GM12878 (cell line): ENCODE measurements at regions not wholly inside any gene's neighbourhood (a gene's known extent, or its start where the extent isn't known, plus 50 kb on each side); places are given as distances from the start of the nearest gene placed in this dataset.

ENCODE experiments used
- ATAC-seq: fragments of 200-7000 bp; cut with Tn5 transposase; 3 replicates; pipeline ENCODE4 v1.9.1; 2020; ENCODE audit warnings: mild to moderate bottlenecking, moderate library complexity
- BruUV-seq: library from RNA; stranded (reverse); fragments of 400-500 nt; replicated peaks from 2 replicates; lab custom pipeline; 2021; lab: Mats Ljungman, UMichigan
- CTCF ChIA-PET: fragments of 300-600 bp; sonication (Branson Sonifier 250); formaldehyde crosslinking; extraction: SDS; loops from one replicate; lab custom pipeline; 2021; ENCODE audit warnings: inconsistent platforms; lab: Yijun Ruan, JAX
- POLR2A ChIA-PET: fragments of 350-600 bp; formaldehyde crosslinking; extraction: SDS; loops from one replicate; lab custom pipeline; 2021; ENCODE audit warnings: inconsistent platforms; lab: Charles Lee
- RAD21 ChIA-PET: fragments of 300-600 bp; sonication (Branson Sonifier 250); formaldehyde crosslinking; loops from one replicate; lab custom pipeline; 2023; ENCODE audit warnings: antibody characterized with exemption; ENCODE audit not compliant: unreplicated experiment; lab: Charles Lee
- SMC1A ChIA-PET: fragments of 300-600 bp; sonication (Branson Sonifier 250); formaldehyde crosslinking; loops from one replicate; lab custom pipeline; 2023; ENCODE audit not compliant: unreplicated experiment, uncharacterized antibody; lab: Charles Lee
- DNase-seq: peaks from one replicate; pipeline ENCODE4 v3.0.0-alpha.2; 2011; ENCODE audit warnings: low read depth, low spot score
- FAIRE-seq: peaks from 3 replicates; lab custom pipeline; 2011; peaks lifted over from hg19 to GRCh38; lab: Jason Lieb, UNC
- H2AFZ ChIP-seq: 2 replicates; pipeline ENCODE4 v1.6.0; 2011; ENCODE audit warnings: low read depth, low read length, control low read depth; ENCODE audit not compliant: control insufficient read depth
- H3K27ac ChIP-seq: 2 replicates; pipeline ENCODE4 v1.5.1; 2011; ENCODE audit warnings: control low read depth; ENCODE audit not compliant: control insufficient read depth, insufficient read depth
- H3K27me3 ChIP-seq, 2 experiments: replicated peaks in 1 of 2; 2 replicates each; pipeline versions ENCODE4 v1.6.0 to v1.6.1; 2011; ENCODE audit warnings: low read length in 1 of 2; ENCODE audit not compliant: control insufficient read depth in 2 of 2, insufficient read depth in 2 of 2
- H3K36me3 ChIP-seq, 2 experiments: 2 replicates each; pipeline ENCODE4 v1.5.1; 2011; ENCODE audit warnings: low read length in 1 of 2; ENCODE audit not compliant: control insufficient read depth in 2 of 2, insufficient read depth in 2 of 2
- H3K4me1 ChIP-seq: 2 replicates; pipeline ENCODE4 v1.6.1; 2011; ENCODE audit warnings: mild to moderate bottlenecking, low read length, moderate library complexity, mixed read lengths; ENCODE audit not compliant: control insufficient read depth, insufficient read depth
- H3K4me2 ChIP-seq: 2 replicates; pipeline ENCODE4 v1.6.0; 2011; ENCODE audit warnings: control low read depth; ENCODE audit not compliant: control insufficient read depth, insufficient read depth
- H3K4me3 ChIP-seq: fragments of 200-600 bp; sonication (generic); 2 replicates; pipeline ENCODE4 v1.5.1; 2016
- H3K79me2 ChIP-seq: 2 replicates; pipeline ENCODE4 v1.6.0; 2011; ENCODE audit warnings: low read length; ENCODE audit not compliant: control insufficient read depth, insufficient read depth
- H3K9ac ChIP-seq: 2 replicates; pipeline ENCODE4 v1.8.0; 2011; ENCODE audit warnings: low read length, control low read depth, mixed read lengths; ENCODE audit not compliant: control insufficient read depth, insufficient read depth
- H3K9me3 ChIP-seq: replicated peaks from 3 replicates; pipeline ENCODE4 v1.5.1; 2011; ENCODE audit warnings: mild to moderate bottlenecking, low read length; ENCODE audit not compliant: control insufficient read depth, insufficient read depth
- H4K20me1 ChIP-seq: 2 replicates; pipeline ENCODE4 v1.6.0; 2011; ENCODE audit not compliant: control insufficient read depth, insufficient read depth
- BCL11A ChIP-seq: IDR thresholded peaks from 2 replicates; pipeline ENCODE4 v1.6.1; 2011; ENCODE audit warnings: low read depth, low read length
- CHD4 ChIP-seq: fragments of 200-600 bp; sonication (generic); IDR thresholded peaks from 2 replicates; pipeline ENCODE4 v1.6.1; 2016; ENCODE audit warnings: mild to moderate bottlenecking
- CREM ChIP-seq: IDR thresholded peaks from 2 replicates; pipeline ENCODE4 v1.6.1; 2014; ENCODE audit warnings: antibody characterized with exemption, low read depth
- ELK1 ChIP-seq: IDR thresholded peaks from 2 replicates; pipeline ENCODE4 v1.6.1; 2012; ENCODE audit warnings: low read depth, low read length, improper control_type of control experiment
- IRF4 ChIP-seq: IDR thresholded peaks from 2 replicates; pipeline ENCODE4 v1.6.1; 2011; ENCODE audit warnings: low read depth, low read length
- KAT2A ChIP-seq: conservative IDR thresholded peaks from 2 replicates; pipeline ENCODE4 v1.6.1; 2011; ENCODE audit warnings: low read depth, low read length; ENCODE audit not compliant: control insufficient read depth
- MTA2 ChIP-seq: fragments of 450-650 bp; IDR thresholded peaks from 2 replicates; pipeline ENCODE4 v1.6.1; 2016; ENCODE audit warnings: low read depth, mild to moderate bottlenecking, moderate library complexity
- NKRF ChIP-seq: fragments of 450-650 bp; conservative IDR thresholded peaks from 2 replicates; pipeline ENCODE4 v1.6.1; 2017; ENCODE audit warnings: mild to moderate bottlenecking, moderate library complexity
- POU2F2 ChIP-seq: IDR thresholded peaks from 3 replicates; pipeline ENCODE4 v1.6.1; 2011; ENCODE audit warnings: low read depth, mild to moderate bottlenecking, low read length, borderline replicate concordance
- RAD51 ChIP-seq: fragments of 450-650 bp; IDR thresholded peaks from 2 replicates; pipeline ENCODE4 v1.6.1; 2016; ENCODE audit warnings: moderate library complexity, mild to moderate bottlenecking, inconsistent platforms
- SMAD1 ChIP-seq: fragments of 450-650 bp; IDR thresholded peaks from 2 replicates; pipeline ENCODE4 v1.6.1; 2018; ENCODE audit warnings: mild to moderate bottlenecking, low read depth; ENCODE audit not compliant: partially characterized antibody
- TBL1XR1 ChIP-seq: IDR thresholded peaks from 2 replicates; pipeline ENCODE4 v1.6.1; 2012; ENCODE audit warnings: low read depth, low read length, improper control_type of control experiment
- TCF3 ChIP-seq: IDR thresholded peaks from 2 replicates; pipeline ENCODE4 v1.6.1; 2012; ENCODE audit warnings: low read depth, mild to moderate bottlenecking, low read length, borderline replicate concordance; ENCODE audit not compliant: insufficient read depth
- WGBS: methylation state at CpG from one replicate; pipeline ENCODE4 v1.1.6; 2016; ENCODE audit warnings: low lambda C conversion rate; ENCODE audit not compliant: insufficient replicate concordance, insufficient coverage; ENCODE audit errors: missing lambda C conversion rate; 5-methylcytosine and 5-hydroxymethylcytosine counted together
- in situ Hi-C: fragments of 300-500 bp; cut with MboI; formaldehyde crosslinking; loops from 9 replicates; pipeline ENCODE4 v1.14.3; 2018; ENCODE audit warnings: mixed read lengths
- intact Hi-C: fragments of 100-400 bp; cut with micrococcal nuclease; formaldehyde crosslinking; loops from one replicate; pipeline ENCODE4 v1.14.2; 2022; ENCODE audit not compliant: unreplicated experiment

DNA sequence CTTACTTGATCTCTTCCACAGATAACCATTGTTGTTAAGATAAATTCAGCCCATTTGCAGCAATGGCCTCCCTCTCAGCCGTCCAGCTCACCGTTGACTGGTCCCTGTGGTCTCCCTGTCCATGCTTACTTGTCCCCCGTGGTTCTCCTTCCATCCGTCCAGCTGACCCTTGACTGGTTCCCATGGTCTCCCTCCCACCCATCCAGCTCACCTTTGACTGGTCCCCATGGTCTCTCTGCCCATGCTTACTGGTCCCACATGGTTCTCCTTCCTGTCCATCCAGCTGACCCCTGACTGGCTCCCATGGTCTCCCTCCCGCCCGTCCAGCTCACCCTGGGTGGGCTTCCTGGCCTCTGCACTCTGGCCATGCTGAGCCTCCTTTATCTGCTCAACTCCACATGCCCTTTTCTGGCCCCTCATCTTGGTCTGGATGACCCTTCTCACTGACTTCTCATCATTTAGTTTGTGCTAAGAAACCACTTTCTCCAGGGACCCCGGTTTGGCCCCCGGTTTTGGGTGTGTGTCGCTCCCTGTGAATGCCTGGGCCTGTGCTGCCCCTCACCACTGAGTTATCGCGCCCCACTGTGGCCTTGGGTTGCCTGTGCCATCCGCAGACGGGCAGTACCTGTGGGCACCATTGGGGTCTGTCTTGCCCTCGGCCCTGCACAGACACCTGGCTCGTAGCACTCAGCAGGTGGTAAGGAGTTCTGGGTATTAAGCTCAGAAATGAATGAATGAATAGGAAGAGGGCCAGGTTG is 146.4 kb downstream of the ERMARD start:
- ATAC-seq, result no peak

More for the DNA sequence above, 146.4 kb downstream of the ERMARD start:
- Histone ChIP-seq H3K4me1 (no peaks in the 10 kb centered on the region), H3K9me3 (no peaks in the 10 kb centered on the region; the same call in 2 of the 3 replicates), H3K27me3 (no peaks in the 10 kb centered on the region), H3K27ac (no peak overlapping the region), H3K36me3 (no peaks in the 10 kb centered on the region), H2AFZ (no peak overlapping the region), H3K4me2 (no peak overlapping the region), H3K9ac (no peak overlapping the region), H3K79me2 (no peaks in the 10 kb centered on the region), H4K20me1 (no peaks in the 10 kb centered on the region), H3K4me3 (no peak overlapping the region)
- DNase-seq, result no peak
- ChIA-PET RAD21 (no interaction called here), POLR2A (no interaction called here), SMC1A (no interaction called here), CTCF (no interaction called here)
- no peak for FAIRE-seq
- in situ Hi-C loops, result no loop called here
- intact Hi-C loops, result no loop called here
- BruUV-seq, result no TSS peak
- TF ChIP-seq IRF4 (no peak), CREM (no peak), SMAD1 (no peak), MTA2 (no peak), TBL1XR1 (no peak), RAD51 (no peak), BCL11A (no peak), TCF3 (no peak), NKRF (no peak), POU2F2 (no peak), CHD4 (no peak), KAT2A (no peak), ELK1 (no peak)
- 32% methylated on average over 13 of the region's 15 CpGs for WGBS
